ENCODE measurements at regions not wholly inside any gene's neighbourhood (a gene's known extent, or its start where the extent isn't known, plus 50 kb on each side); places are given as distances from the start of the nearest gene placed in this dataset.

- TF ChIP-seq CTCF (IDR thresholded peaks at IDR 0.05; ENCODE audit: insufficient read depth, missing control alignments) = no peak
- DNase-seq (ENCODE audit: insufficient read length, low spot score) (no peak), FAIRE-seq (no peak)
These were observed 1165.0 kb downstream of the DIAPH3 start for GRCh38 chr13:58998716-58999115.

- no peak for DNase-seq (ENCODE audit: insufficient read length, low spot score)
- TF ChIP-seq CTCF (IDR thresholded peaks at IDR 0.05; ENCODE audit: insufficient read depth, missing control alignments) = no peak
- FAIRE-seq = no peak
These were observed 1163.9 kb downstream of the DIAPH3 start for GRCh38 chr13:58999851-59000250.

- DNase-seq (ENCODE audit: insufficient read length, low spot score) (no peak), FAIRE-seq (peak; percentile 35)
- no peak for TF ChIP-seq CTCF (IDR thresholded peaks at IDR 0.05; ENCODE audit: insufficient read depth, missing control alignments)
These were observed 1163.0 kb downstream of the DIAPH3 start for GRCh38 chr13:59000770-59001169.

GRCh38 chr13:59012731-59013130 lies 1151.0 kb downstream of the DIAPH3 start:
- no peak for FAIRE-seq
- TF ChIP-seq CTCF (IDR thresholded peaks at IDR 0.05; ENCODE audit: insufficient read depth, missing control alignments) = no peak
- DNase-seq (ENCODE audit: insufficient read length, low spot score) = no peak

- DNase-seq (ENCODE audit: insufficient read length, low spot score) (no peak), FAIRE-seq (no peak)
- no peak for TF ChIP-seq CTCF (IDR thresholded peaks at IDR 0.05; ENCODE audit: insufficient read depth, missing control alignments)
These were observed 1147.5 kb downstream of the DIAPH3 start for GRCh38 chr13:59016250-59016649.

- DNase-seq (ENCODE audit: insufficient read length, low spot score) = no peak
- no peak for FAIRE-seq
- no peak for TF ChIP-seq CTCF (IDR thresholded peaks at IDR 0.05; ENCODE audit: insufficient read depth, missing control alignments)
These were observed 1139.3 kb downstream of the DIAPH3 start for GRCh38 chr13:59024434-59024833.

GRCh38 chr13:59034198-59034597 lies 1129.5 kb downstream of the DIAPH3 start:
- no peak for FAIRE-seq
- TF ChIP-seq CTCF (IDR thresholded peaks at IDR 0.05; ENCODE audit: insufficient read depth, missing control alignments) = no peak
- no peak for DNase-seq (ENCODE audit: insufficient read length, low spot score)
